CD14-positive monocyte (primary cell): ENCODE measurements at regions not wholly inside any gene's neighbourhood (a gene's known extent, or its start where the extent isn't known, plus 50 kb on each side); places are given as distances from the start of the nearest gene placed in this dataset.

ENCODE experiments used
- DNase-seq, 3 donors: peaks; one replicate each; pipeline ENCODE4 v3.0.0-alpha.2; 2011 to 2022
- H2AFZ ChIP-seq: 2 replicates; pipeline ENCODE4 v1.6.0; 2012; ENCODE audit warnings: mild to moderate bottlenecking, low read depth, low read length, inconsistent platforms; ENCODE audit not compliant: insufficient read depth, poor library complexity, severe bottlenecking
- H3K27ac ChIP-seq, 2 donors: 1 replicate in 1 of 2; 2 replicates in 1 of 2; pipeline ENCODE4 v1.5.1; 2012 to 2013; ENCODE audit warnings: low read length in 2 of 2, control low read depth in 1 of 2, inconsistent platforms in 1 of 2, low read depth in 1 of 2, mild to moderate bottlenecking in 1 of 2
- H3K27me3 ChIP-seq, 2 donors: one replicate each; pipeline versions ENCODE4 v1.6.0 to v1.6.1; 2011 to 2013; ENCODE audit warnings: low read length in 2 of 2; ENCODE audit not compliant: control insufficient read depth in 2 of 2, insufficient read depth in 2 of 2
- H3K36me3 ChIP-seq, 2 donors: replicated peaks in 1 of 2; 1 replicate in 1 of 2; 2 replicates in 1 of 2; pipeline versions ENCODE4 v1.5.1 to v1.6.1; 2012 to 2013; ENCODE audit warnings: low read length in 2 of 2, control low read depth in 1 of 2, inconsistent platforms in 1 of 2, mild to moderate bottlenecking in 1 of 2; ENCODE audit not compliant: insufficient read depth in 2 of 2, control insufficient read depth in 1 of 2
- H3K4me1 ChIP-seq, 2 donors: 1 replicate in 1 of 2; 2 replicates in 1 of 2; pipeline versions ENCODE4 v1.5.1 to v1.6.1; 2012 to 2013; ENCODE audit warnings: low read length in 2 of 2, control low read depth in 1 of 2, inconsistent platforms in 1 of 2, mild to moderate bottlenecking in 1 of 2, moderate library complexity in 1 of 2; ENCODE audit not compliant: insufficient read depth in 2 of 2, control insufficient read depth in 1 of 2
- H3K4me2 ChIP-seq: replicated peaks from 2 replicates; pipeline ENCODE3; 2012; ENCODE audit warnings: low read length, moderate library complexity, mild to moderate bottlenecking; ENCODE audit not compliant: poor library complexity, severe bottlenecking; ENCODE audit errors: extremely low read depth
- H3K4me3 ChIP-seq, 3 experiments: fragments of 200-600 bp in 1 of 3; sonication (generic) in 1 of 3; replicated peaks in 1 of 3; 1 replicate in 2 of 3; 2 replicates in 1 of 3; pipeline ENCODE4 v1.5.1; 2011 to 2013; ENCODE audit warnings: low read length in 3 of 3, mild to moderate bottlenecking in 3 of 3, control low read depth in 2 of 3, low read depth in 2 of 3, inconsistent platforms in 1 of 3, moderate library complexity in 1 of 3
- H3K79me2 ChIP-seq: 2 replicates; pipeline ENCODE4 v1.6.0; 2012; ENCODE audit warnings: mild to moderate bottlenecking, control low read depth, inconsistent platforms, low read length, moderate library complexity; ENCODE audit not compliant: insufficient read depth
- H3K9ac ChIP-seq: 2 replicates; pipeline ENCODE4 v1.6.0; 2017; ENCODE audit warnings: low read length, mild to moderate bottlenecking; ENCODE audit not compliant: insufficient read depth, poor library complexity, severe bottlenecking
- H3K9me3 ChIP-seq, 2 donors: replicated peaks in 1 of 2; 1 replicate in 1 of 2; 2 replicates in 1 of 2; pipeline versions ENCODE4 v1.5.1 to v1.6.1; 2012 to 2013; ENCODE audit warnings: low read length in 2 of 2, control low read depth in 1 of 2; ENCODE audit not compliant: control insufficient read depth in 1 of 2, insufficient read depth in 1 of 2
- H4K20me1 ChIP-seq: 2 replicates; pipeline ENCODE4 v1.6.0; 2012; ENCODE audit warnings: mild to moderate bottlenecking, low read length, control low read depth, moderate library complexity; ENCODE audit not compliant: insufficient read depth
- H3K27ac Mint-ChIP-seq, 7 donors: one replicate each; pipeline ENCODE4 v1.8.0; 2020; ENCODE audit warnings: mild to moderate bottlenecking in 7 of 7, mixed read lengths in 7 of 7, moderate library complexity in 6 of 7, inconsistent platforms in 2 of 7
- H3K27me3 Mint-ChIP-seq, 3 donors: one replicate each; pipeline ENCODE4 v1.8.0; 2021 to 2022; ENCODE audit warnings: low read depth in 3 of 3, mild to moderate bottlenecking in 3 of 3, mixed read lengths in 3 of 3, moderate library complexity in 3 of 3, inconsistent platforms in 1 of 3
- H3K36me3 Mint-ChIP-seq, 2 donors: one replicate each; pipeline ENCODE4 v1.8.0; 2020; ENCODE audit warnings: mixed read lengths in 2 of 2, inconsistent platforms in 1 of 2, mild to moderate bottlenecking in 1 of 2
- H3K4me1 Mint-ChIP-seq: one replicate; pipeline ENCODE4 v1.8.0; 2020; ENCODE audit warnings: mild to moderate bottlenecking, mixed read lengths
- H3K4me3 Mint-ChIP-seq, 2 donors: one replicate each; pipeline ENCODE4 v1.8.0; 2020; ENCODE audit warnings: mild to moderate bottlenecking in 2 of 2, mixed read lengths in 2 of 2, moderate library complexity in 1 of 2
- H3K9me3 Mint-ChIP-seq, 7 donors: one replicate each; pipeline ENCODE4 v1.8.0; 2020 to 2022; ENCODE audit warnings: mixed read lengths in 7 of 7, mild to moderate bottlenecking in 6 of 7, moderate library complexity in 6 of 7, inconsistent platforms in 2 of 7
- WGBS: methylation state at CpG from one replicate; pipeline ENCODE4 v1.1.5; 2013; ENCODE audit warnings: missing lambda C conversion rate; ENCODE audit not compliant: insufficient coverage; 5-methylcytosine and 5-hydroxymethylcytosine counted together
- intact Hi-C, 2 donors: fragments of 100-400 bp; cut with micrococcal nuclease; formaldehyde crosslinking; loops; one replicate each; pipeline versions ENCODE4 v1.15.0 to v1.15.1; 2023
- TF ChIP-seq, protein P1 (sequence below): fragments of 200-600 bp; IDR thresholded peaks from one replicate; pipeline ENCODE4 v1.8.0; 2022; ENCODE audit warnings: antibody characterized with exemption, mild to moderate bottlenecking

DNA sequence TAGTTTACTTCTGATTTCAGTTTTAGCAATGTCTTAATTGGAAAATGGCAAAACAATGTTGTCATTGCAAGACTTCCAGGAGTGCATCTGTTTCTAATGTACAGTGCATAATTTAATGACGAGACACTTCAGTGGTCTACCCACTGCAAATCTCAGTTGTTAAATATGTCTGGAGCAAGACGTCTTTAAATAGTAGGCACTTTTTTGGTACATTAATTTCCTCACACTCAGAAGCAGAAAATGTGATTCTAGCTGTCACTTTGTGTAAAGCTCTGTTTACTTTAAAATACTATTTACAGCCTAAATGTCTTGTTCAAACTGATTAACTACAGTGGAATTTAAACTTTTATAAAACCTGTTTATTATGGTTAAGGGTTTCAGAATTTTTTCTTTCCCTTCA lies 815.5 kb downstream of the TLE1 start:
- peaks cover 0 to 9% (median 2%) of the 10 kb centered on the region in 7 donors for H3K9me3 Mint-ChIP-seq
- H3K4me2 ChIP-seq, result no peak overlapping the region
- no peaks in the 10 kb centered on the region for H3K9me3 ChIP-seq
- TF ChIP-seq, protein P1, sequence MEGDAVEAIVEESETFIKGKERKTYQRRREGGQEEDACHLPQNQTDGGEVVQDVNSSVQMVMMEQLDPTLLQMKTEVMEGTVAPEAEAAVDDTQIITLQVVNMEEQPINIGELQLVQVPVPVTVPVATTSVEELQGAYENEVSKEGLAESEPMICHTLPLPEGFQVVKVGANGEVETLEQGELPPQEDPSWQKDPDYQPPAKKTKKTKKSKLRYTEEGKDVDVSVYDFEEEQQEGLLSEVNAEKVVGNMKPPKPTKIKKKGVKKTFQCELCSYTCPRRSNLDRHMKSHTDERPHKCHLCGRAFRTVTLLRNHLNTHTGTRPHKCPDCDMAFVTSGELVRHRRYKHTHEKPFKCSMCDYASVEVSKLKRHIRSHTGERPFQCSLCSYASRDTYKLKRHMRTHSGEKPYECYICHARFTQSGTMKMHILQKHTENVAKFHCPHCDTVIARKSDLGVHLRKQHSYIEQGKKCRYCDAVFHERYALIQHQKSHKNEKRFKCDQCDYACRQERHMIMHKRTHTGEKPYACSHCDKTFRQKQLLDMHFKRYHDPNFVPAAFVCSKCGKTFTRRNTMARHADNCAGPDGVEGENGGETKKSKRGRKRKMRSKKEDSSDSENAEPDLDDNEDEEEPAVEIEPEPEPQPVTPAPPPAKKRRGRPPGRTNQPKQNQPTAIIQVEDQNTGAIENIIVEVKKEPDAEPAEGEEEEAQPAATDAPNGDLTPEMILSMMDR, result no peak
- no peaks in the 10 kb centered on the region for H3K79me2 ChIP-seq
- no peaks in the 10 kb centered on the region for H3K27me3 Mint-ChIP-seq
- no peaks in the 10 kb centered on the region for H3K4me1 Mint-ChIP-seq
- H3K4me3 ChIP-seq, result no peak overlapping the region
- H3K9ac ChIP-seq, result no peak overlapping the region
- no peak overlapping the region for H3K4me3 Mint-ChIP-seq
- H3K4me1 ChIP-seq, result no peaks in the 10 kb centered on the region
- H3K36me3 Mint-ChIP-seq, result no peaks in the 10 kb centered on the region
- no peak overlapping the region for H2AFZ ChIP-seq
- no peak for DNase-seq
- no peak overlapping the region for H3K27ac ChIP-seq
- no peaks in the 10 kb centered on the region for H3K36me3 ChIP-seq
- no peak overlapping the region for H3K27ac Mint-ChIP-seq
- no peaks in the 10 kb centered on the region for H3K27me3 ChIP-seq
- intact Hi-C loops, result no loop called here
- WGBS, result 100% methylated on average over 1 of the region's 2 CpGs
- no peaks in the 10 kb centered on the region for H4K20me1 ChIP-seq

DNA sequence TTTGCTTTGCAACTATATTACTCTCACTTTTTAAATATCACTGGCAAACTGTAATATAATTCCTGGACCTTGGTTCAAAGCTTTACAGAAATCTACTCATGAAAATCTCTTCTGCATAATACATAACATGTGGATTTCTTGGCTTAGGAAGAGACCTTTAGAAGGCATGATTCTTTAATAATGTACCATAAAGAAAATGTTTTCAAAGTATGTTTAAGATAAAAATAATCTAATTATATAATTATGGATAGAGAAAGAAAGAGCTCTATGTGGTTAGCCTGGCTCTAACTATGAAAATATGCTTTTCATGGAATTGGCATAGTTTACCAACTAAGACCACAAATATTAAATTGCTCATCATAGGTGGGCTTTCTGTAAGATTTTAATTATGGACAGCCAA lies 817.8 kb downstream of the TLE1 start:
- no peaks in the 10 kb centered on the region for H3K27me3 Mint-ChIP-seq
- intact Hi-C loops, result no loop called here
- H3K79me2 ChIP-seq, result no peaks in the 10 kb centered on the region

More for the DNA sequence above, 817.8 kb downstream of the TLE1 start:
- Histone ChIP-seq H4K20me1 (no peaks in the 10 kb centered on the region), H3K27me3 (no peaks in the 10 kb centered on the region), H3K4me2 (no peak overlapping the region), H3K27ac (no peak overlapping the region), H3K9me3 (peaks cover 0 to 13% of the 10 kb centered on the region in 2 donors), H3K4me1 (no peaks in the 10 kb centered on the region), H3K36me3 (no peaks in the 10 kb centered on the region), H3K4me3 (no peak overlapping the region), H2AFZ (no peak overlapping the region), H3K9ac (no peak overlapping the region)
- peaks cover 0 to 16% (median 7%) of the 10 kb centered on the region in 7 donors for H3K9me3 Mint-ChIP-seq
- no peaks in the 10 kb centered on the region for H3K4me1 Mint-ChIP-seq
- H3K36me3 Mint-ChIP-seq, result no peaks in the 10 kb centered on the region
- H3K4me3 Mint-ChIP-seq, result no peak overlapping the region
- TF ChIP-seq, protein P1, result no peak
- no peak overlapping the region for H3K27ac Mint-ChIP-seq
- no peak for DNase-seq
